ENCODE measurements at regions not wholly inside any gene's neighbourhood (a gene's known extent, or its start where the extent isn't known, plus 50 kb on each side); places are given as distances from the start of the nearest gene placed in this dataset.
"Not testable (repeated sequence)": the region's sequence is repeated elsewhere in the genome, so short reads cannot be mapped to it uniquely, and the experiment has no call there.

DNA sequence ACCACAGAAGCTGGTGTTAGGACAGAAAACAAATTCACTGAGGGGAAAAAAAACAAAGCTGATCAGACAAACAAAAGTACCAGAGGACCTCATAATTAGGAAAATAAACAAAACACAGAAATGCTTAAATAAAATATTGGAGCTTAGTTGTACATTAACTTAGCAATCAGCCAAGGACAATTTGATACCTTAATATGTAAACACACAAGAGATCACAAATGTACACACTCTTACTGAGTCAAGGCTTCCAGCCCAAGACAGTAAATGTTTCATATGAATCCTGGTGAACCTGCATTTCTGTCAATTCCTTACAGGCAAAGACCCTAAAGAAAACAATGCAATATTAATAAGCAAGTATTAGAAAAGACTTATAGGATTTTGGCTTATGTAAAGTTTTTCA, 62.0 kb upstream of the SPTLC3 start:
- no peak for DNase-seq (ENCODE audit: low spot score)
- intact Hi-C loops (cut with DNase I) = no loop called here
- Histone ChIP-seq H3K4me3 (no peak overlapping the region), H3K9me3 (no peaks in the 10 kb centered on the region), H3K4me1 (replicated peaks) (peaks cover 3% of the 10 kb centered on the region), H3K27ac (peak overlapping the region in 1 of 2 donors; percentile 58), H3K27me3 (replicated peaks; ENCODE audit: insufficient read depth) (no peaks in the 10 kb centered on the region), H3K36me3 (no peaks in the 10 kb centered on the region)
- TF ChIP-seq POLR2AphosphoS5 (IDR thresholded peaks at IDR 0.05) = peak; percentile 51
- TF ChIP-seq POLR2A (IDR thresholded peaks at IDR 0.05) = no peak
- TF ChIP-seq, protein P1, sequence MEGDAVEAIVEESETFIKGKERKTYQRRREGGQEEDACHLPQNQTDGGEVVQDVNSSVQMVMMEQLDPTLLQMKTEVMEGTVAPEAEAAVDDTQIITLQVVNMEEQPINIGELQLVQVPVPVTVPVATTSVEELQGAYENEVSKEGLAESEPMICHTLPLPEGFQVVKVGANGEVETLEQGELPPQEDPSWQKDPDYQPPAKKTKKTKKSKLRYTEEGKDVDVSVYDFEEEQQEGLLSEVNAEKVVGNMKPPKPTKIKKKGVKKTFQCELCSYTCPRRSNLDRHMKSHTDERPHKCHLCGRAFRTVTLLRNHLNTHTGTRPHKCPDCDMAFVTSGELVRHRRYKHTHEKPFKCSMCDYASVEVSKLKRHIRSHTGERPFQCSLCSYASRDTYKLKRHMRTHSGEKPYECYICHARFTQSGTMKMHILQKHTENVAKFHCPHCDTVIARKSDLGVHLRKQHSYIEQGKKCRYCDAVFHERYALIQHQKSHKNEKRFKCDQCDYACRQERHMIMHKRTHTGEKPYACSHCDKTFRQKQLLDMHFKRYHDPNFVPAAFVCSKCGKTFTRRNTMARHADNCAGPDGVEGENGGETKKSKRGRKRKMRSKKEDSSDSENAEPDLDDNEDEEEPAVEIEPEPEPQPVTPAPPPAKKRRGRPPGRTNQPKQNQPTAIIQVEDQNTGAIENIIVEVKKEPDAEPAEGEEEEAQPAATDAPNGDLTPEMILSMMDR (IDR thresholded peaks at IDR 0.05) = no peak

DNA sequence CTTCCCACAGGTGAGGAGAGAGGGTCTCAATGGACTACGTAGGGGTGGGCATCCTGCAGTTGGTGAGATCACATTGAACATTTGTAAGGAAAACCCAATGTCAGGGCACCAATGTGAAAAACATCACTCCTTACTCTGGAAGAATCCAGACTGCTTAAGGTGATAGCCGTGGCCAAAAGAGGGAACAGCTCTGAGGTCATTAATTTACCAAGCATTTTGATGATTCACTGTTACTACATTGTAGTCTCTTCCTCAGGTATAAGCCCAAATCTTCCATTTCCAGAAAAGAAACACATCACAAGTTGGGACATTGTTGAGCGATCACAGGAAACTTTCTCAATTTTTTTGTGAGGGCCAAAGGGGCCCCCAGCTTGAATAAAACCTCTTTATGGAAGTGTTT, 61.1 kb upstream of the SPTLC3 start:
- Histone ChIP-seq H3K27me3 (replicated peaks; ENCODE audit: insufficient read depth) (no peaks in the 10 kb centered on the region), H3K4me3 (no peak overlapping the region), H3K27ac (peak overlapping the region in 1 of 2 donors; percentile 58), H3K36me3 (no peaks in the 10 kb centered on the region), H3K4me1 (replicated peaks) (peaks cover 3% of the 10 kb centered on the region), H3K9me3 (no peaks in the 10 kb centered on the region)
- WGBS = 86% methylated on average over 3 of the region's 3 CpGs
- intact Hi-C loops (cut with DNase I) = no loop called here
- no peak for TF ChIP-seq POLR2A (IDR thresholded peaks at IDR 0.05)
- TF ChIP-seq, protein P1 (IDR thresholded peaks at IDR 0.05) = no peak
- TF ChIP-seq POLR2AphosphoS5 (IDR thresholded peaks at IDR 0.05) = no peak
- DNase-seq (ENCODE audit: low spot score) = no peak

DNA sequence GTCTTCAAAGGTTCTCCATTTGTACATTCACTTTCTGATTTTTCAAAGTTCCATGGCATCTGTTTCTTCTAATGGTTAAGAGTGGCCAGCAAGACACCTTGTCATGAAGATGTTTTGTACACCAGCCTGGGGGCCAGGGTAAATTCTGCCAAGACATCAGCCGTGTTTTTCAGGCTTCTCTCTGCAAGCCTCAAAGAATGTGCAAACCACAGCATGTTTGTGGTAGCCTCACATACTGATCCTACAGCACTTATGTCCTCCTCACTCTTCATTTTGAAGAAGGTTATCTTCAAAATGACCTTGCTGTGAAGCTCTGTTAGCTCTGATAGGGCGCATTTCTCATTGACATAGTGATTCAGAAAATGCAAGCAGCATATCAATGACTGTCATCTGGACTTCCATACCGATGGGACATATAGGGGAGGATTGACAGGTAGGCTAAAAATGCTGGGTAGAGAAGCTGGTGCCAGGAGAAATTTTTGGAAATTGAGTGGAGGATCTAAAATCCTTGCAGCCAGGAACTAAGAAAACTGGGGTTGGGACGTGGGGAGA, 59.3 kb upstream of the SPTLC3 start:
- H3K27ac ChIP-seq = no peak overlapping the region
- H3K36me3 ChIP-seq = no peaks in the 10 kb centered on the region
- intact Hi-C loops (cut with DNase I) = no loop called here
- TF ChIP-seq POLR2AphosphoS5 (IDR thresholded peaks at IDR 0.05) (no peak), POLR2A (IDR thresholded peaks at IDR 0.05) (no peak)
- TF ChIP-seq, protein P1 (IDR thresholded peaks at IDR 0.05) = no peak
- H3K4me3 ChIP-seq = no peak overlapping the region
- 78% methylated on average over 4 of the region's 4 CpGs for WGBS
- DNase-seq (ENCODE audit: low spot score) = no peak
- peaks cover 3% of the 10 kb centered on the region for H3K4me1 ChIP-seq (replicated peaks)
- H3K9me3 ChIP-seq = no peaks in the 10 kb centered on the region
- H3K27me3 ChIP-seq (replicated peaks; ENCODE audit: insufficient read depth) = no peaks in the 10 kb centered on the region

GRCh38 chr20:12954254-12954653, 54.5 kb upstream of the SPTLC3 start:
- H3K4me1 ChIP-seq (replicated peaks); H3K4me3 ChIP-seq; H3K27ac ChIP-seq; H3K9me3 ChIP-seq; DNase-seq (ENCODE audit: low spot score); H3K27me3 ChIP-seq (replicated peaks; ENCODE audit: insufficient read depth); H3K36me3 ChIP-seq; intact Hi-C loops (cut with DNase I): not testable (repeated sequence)

- TF ChIP-seq, protein P1 (IDR thresholded peaks at IDR 0.05) = no peak
- no peak for TF ChIP-seq POLR2A (IDR thresholded peaks at IDR 0.05)
Observed at GRCh38 chr20:12955611-12956010, 53.2 kb upstream of the SPTLC3 start.

More at GRCh38 chr20:12955611-12956010, 53.2 kb upstream of the SPTLC3 start:
- H3K4me1 ChIP-seq (replicated peaks) = no peaks in the 10 kb centered on the region
- intact Hi-C loops (cut with DNase I) = no loop called here
- H3K36me3 ChIP-seq = no peaks in the 10 kb centered on the region
- no peaks in the 10 kb centered on the region for H3K9me3 ChIP-seq
- H3K4me3 ChIP-seq = no peak overlapping the region
- H3K27ac ChIP-seq = no peak overlapping the region
- no peaks in the 10 kb centered on the region for H3K27me3 ChIP-seq (replicated peaks; ENCODE audit: insufficient read depth)
- no peak for DNase-seq (ENCODE audit: low spot score)
- 81% methylated on average over 3 of the region's 3 CpGs for WGBS
